SU-DHL-6 (cell line): ENCODE measurements at regions not wholly inside any gene's neighbourhood (a gene's known extent, or its start where the extent isn't known, plus 50 kb on each side); places are given as distances from the start of the nearest gene placed in this dataset.

Source experiments
- H2AFZ ChIP-seq: fragments of 200-600 bp; sonication (generic); 2 replicates; pipeline ENCODE4 v1.6.1; 2014; ENCODE audit warnings: low read depth, mild to moderate bottlenecking, moderate library complexity, mixed read lengths, antibody characterized with exemption, low read length; ENCODE audit not compliant: severe bottlenecking
- H3F3A ChIP-seq: fragments of 200-600 bp; shearing (Covaris generic); 2 replicates; pipeline ENCODE4 v1.6.0; 2016; ENCODE audit warnings: antibody characterized with exemption, mild to moderate bottlenecking; ENCODE audit not compliant: insufficient read depth
- H3K27ac ChIP-seq: fragments of 200-600 bp; sonication (generic); 2 replicates; pipeline ENCODE4 v1.5.1; 2016; ENCODE audit warnings: low read depth, mild to moderate bottlenecking, low read length, moderate library complexity, mixed read lengths
- H3K27me3 ChIP-seq: fragments of 200-600 bp; sonication (generic), shearing (Covaris generic); 2 replicates; pipeline ENCODE4 v1.6.0; 2014; ENCODE audit warnings: mild to moderate bottlenecking, low read length
- H3K36me3 ChIP-seq: fragments of 200-600 bp; sonication (generic); 2 replicates; pipeline ENCODE4 v1.6.1; 2014; ENCODE audit warnings: mild to moderate bottlenecking, low read length, mixed read lengths
- H3K4me2 ChIP-seq: fragments of 300-600, 200-600 bp; shearing (Covaris generic), sonication (generic); 2 replicates; pipeline ENCODE4 v1.6.0; 2014; ENCODE audit warnings: low read length, low read depth, mild to moderate bottlenecking; ENCODE audit not compliant: poor library complexity, severe bottlenecking
- H3K4me3 ChIP-seq: fragments of 200-600 bp; sonication (generic); 2 replicates; pipeline ENCODE4 v1.5.1; 2014; ENCODE audit warnings: antibody characterized with exemption, low read length, mild to moderate bottlenecking, mixed read lengths; ENCODE audit not compliant: insufficient read depth, poor library complexity, severe bottlenecking
- H3K79me2 ChIP-seq: fragments of 200-600 bp; sonication (generic); 2 replicates; pipeline ENCODE4 v1.6.1; 2014; ENCODE audit warnings: mild to moderate bottlenecking, low read length, moderate library complexity; ENCODE audit not compliant: insufficient read depth
- H3K9ac ChIP-seq: fragments of 200-600 bp; sonication (generic); 2 replicates; pipeline ENCODE4 v1.7.0; 2014; ENCODE audit warnings: mild to moderate bottlenecking, low read length
- H3K9me2 ChIP-seq: fragments of 200-600 bp; sonication (generic); replicated peaks from 2 replicates; pipeline ENCODE4 v1.6.1; 2014; ENCODE audit warnings: low read length; ENCODE audit not compliant: insufficient read depth
- H3K9me3 ChIP-seq: fragments of 200-600 bp; sonication (generic); 2 replicates; pipeline ENCODE4 v1.6.1; 2014; ENCODE audit warnings: low read length, mixed read lengths; ENCODE audit not compliant: insufficient read depth
- H4K20me1 ChIP-seq: fragments of 200-600 bp; sonication (generic); 2 replicates; pipeline ENCODE4 v1.6.1; 2014; ENCODE audit warnings: low read depth, mild to moderate bottlenecking, antibody characterized with exemption, low read length, moderate library complexity, mixed read lengths
- CTCF ChIP-seq: fragments of 200-600 bp; sonication (generic); IDR thresholded peaks from one replicate; pipeline ENCODE4 v1.5.1; 2017; ENCODE audit warnings: antibody characterized with exemption, mild to moderate bottlenecking, low read length, moderate library complexity; ENCODE audit not compliant: insufficient read depth, poor library complexity, severe bottlenecking
- EZH2phosphoT487 ChIP-seq: fragments of 200-600 bp; sonication (generic), shearing (Covaris generic); conservative IDR thresholded peaks from 2 replicates; pipeline ENCODE4 v1.6.1; 2018; ENCODE audit warnings: mild to moderate bottlenecking, antibody characterized with exemption, low read length, moderate library complexity, mixed read lengths

DNA sequence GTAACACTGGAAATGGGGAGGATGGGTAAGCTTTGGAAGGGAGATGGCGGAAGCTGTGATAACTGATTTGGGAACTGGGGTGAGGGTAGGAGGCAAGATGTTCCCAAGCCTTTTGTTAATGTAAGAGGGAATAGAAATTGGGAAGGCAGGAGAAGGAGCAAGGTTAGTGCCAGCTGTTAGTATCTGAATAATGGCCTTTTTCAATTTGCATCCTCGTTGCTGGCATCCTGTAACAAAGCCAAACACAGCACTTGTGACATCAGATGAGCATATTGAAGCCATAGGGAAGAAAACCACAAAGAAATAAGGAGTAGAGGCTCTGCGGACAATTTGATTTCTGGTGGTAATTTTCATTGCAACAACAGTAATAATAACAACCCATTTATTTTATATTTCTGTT is 70.9 kb upstream of the CLMP start:
- Histone ChIP-seq H3K27ac (no peak overlapping the region), H3K79me2 (no peaks in the 10 kb centered on the region), H3K4me3 (no peak overlapping the region), H3K4me2 (no peak overlapping the region), H2AFZ (no peak overlapping the region), H3K27me3 (no peaks in the 10 kb centered on the region), H3K9me3 (no peaks in the 10 kb centered on the region), H3K9me2 (no peaks in the 10 kb centered on the region), H3K36me3 (no peaks in the 10 kb centered on the region), H3F3A (no peaks in the 10 kb centered on the region), H3K9ac (no peak overlapping the region), H4K20me1 (no peaks in the 10 kb centered on the region)
- TF ChIP-seq EZH2phosphoT487 (no peak), CTCF (no peak)

DNA sequence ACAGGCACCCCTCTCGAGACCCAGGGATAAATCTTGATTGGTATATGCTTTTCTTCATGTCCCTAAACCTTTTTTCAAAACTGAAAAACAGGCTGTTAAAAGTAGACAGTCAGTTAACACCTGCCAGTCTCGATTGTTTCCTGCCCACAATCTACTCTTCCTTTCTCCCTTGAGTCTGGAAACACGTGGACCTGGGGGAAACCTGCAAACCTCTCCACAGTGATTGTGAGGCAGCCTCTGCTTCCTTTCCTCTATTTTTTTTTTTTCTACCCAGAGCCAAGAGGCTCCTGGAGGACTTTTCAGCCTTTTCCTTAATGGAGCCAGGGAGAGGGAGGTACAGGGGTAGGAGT is 69.4 kb upstream of the CLMP start:
- no peak for TF ChIP-seq EZH2phosphoT487
- no peak for TF ChIP-seq CTCF
- no peaks in the 10 kb centered on the region for H3K9me3 ChIP-seq
- H3K27ac ChIP-seq: no peak overlapping the region
- H3K9ac ChIP-seq: no peak overlapping the region
- no peaks in the 10 kb centered on the region for H3K9me2 ChIP-seq
- H2AFZ ChIP-seq: no peak overlapping the region
- no peaks in the 10 kb centered on the region for H4K20me1 ChIP-seq
- H3K4me2 ChIP-seq: no peak overlapping the region
- no peaks in the 10 kb centered on the region for H3K36me3 ChIP-seq
- H3F3A ChIP-seq: no peaks in the 10 kb centered on the region
- H3K79me2 ChIP-seq: no peaks in the 10 kb centered on the region
- no peak overlapping the region for H3K4me3 ChIP-seq
- no peaks in the 10 kb centered on the region for H3K27me3 ChIP-seq

DNA sequence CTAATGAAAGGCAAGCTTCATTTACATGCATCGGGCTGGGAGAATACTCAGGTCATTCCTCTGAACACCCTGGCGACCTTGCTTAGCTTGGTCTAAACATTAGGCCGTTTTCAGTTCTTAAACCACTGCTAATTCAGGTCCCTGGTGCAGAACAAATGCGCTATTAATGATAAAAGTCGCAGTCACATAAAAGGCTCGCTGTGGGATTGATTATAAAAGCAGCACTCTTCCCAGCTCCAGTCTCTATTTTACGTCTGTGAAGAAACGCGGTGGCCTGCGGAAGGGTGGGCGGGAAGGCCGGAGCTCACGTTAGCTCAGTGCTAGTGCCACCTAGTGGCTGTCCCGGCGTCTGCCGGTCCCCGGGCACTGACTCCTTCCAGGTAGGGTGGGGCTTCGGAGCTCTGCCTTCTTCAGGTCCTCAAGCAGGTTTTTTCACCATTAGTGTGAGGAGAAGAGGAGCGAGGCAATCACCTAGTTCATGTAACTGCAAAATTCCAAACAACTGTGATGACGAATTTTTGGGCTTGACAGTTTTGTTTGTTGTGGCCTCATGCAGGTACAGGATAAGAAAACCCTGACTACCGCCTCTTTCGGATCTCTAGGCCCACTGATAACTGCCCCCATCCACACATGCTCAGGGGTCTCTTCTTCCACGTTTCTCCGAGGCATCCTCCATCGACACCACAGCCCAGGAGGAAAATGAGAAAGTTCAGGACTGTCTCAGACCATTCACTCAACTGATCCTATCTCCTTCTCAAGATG is 66.5 kb upstream of the CLMP start:
- H3K27ac ChIP-seq: no peak overlapping the region
- H3K9me2 ChIP-seq: no peaks in the 10 kb centered on the region
- no peaks in the 10 kb centered on the region for H3F3A ChIP-seq
- H3K4me2 ChIP-seq: peak overlapping the region; percentile 34
- no peak overlapping the region for H3K4me3 ChIP-seq
- H4K20me1 ChIP-seq: no peaks in the 10 kb centered on the region
- peak overlapping the region; percentile 85 for H2AFZ ChIP-seq
- no peaks in the 10 kb centered on the region for H3K27me3 ChIP-seq
- H3K9ac ChIP-seq: no peak overlapping the region
- H3K36me3 ChIP-seq: no peaks in the 10 kb centered on the region
- TF ChIP-seq EZH2phosphoT487 (no peak), CTCF (peak; percentile 77)
- H3K9me3 ChIP-seq: 0 out of 2 replicates have a peak, but pooled peaks cover 4% of the 10 kb centered on the region
- H3K79me2 ChIP-seq: no peaks in the 10 kb centered on the region
